Right lung (tissue), 2 donors: ENCODE measurements at regions not wholly inside any gene's neighbourhood (a gene's known extent, or its start where the extent isn't known, plus 50 kb on each side); places are given as distances from the start of the nearest gene placed in this dataset.

Experiments
- DNase-seq, 2 donors: peaks; one replicate each; pipeline ENCODE4 v3.0.0-alpha.2; 2013

DNA sequence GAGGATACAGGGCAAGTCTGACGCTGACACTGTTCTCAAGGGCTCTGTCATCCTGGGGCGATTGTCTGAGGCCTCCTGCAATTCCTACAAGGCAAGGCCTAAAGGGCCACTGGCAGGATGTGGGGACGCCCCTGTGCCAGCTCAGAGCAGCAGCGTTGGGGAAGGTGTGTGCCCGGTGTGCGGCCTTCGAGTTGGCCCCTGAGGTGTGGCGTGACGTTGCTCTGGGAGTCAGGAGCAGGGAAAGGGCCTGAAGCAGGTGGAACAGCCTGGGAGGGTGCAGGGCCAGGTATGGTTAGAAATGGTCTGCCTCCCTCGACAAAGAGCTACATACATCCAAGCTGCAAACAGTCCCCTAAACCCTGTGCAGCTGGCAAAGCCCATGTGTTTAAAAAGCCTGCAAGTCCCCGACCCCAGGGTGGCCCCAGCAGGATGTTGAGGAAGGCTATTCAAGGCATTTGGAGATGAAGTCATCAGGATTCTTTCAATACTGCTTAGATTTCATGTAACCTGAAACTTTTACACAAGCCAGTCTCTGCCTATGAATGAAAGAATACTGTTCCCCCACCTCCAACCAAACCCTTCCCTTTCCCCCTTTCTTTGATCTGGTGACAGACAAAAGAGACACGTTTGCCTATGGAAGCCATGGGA, 142.5 kb upstream of the TNS3 start:
- no peak for DNase-seq

DNA sequence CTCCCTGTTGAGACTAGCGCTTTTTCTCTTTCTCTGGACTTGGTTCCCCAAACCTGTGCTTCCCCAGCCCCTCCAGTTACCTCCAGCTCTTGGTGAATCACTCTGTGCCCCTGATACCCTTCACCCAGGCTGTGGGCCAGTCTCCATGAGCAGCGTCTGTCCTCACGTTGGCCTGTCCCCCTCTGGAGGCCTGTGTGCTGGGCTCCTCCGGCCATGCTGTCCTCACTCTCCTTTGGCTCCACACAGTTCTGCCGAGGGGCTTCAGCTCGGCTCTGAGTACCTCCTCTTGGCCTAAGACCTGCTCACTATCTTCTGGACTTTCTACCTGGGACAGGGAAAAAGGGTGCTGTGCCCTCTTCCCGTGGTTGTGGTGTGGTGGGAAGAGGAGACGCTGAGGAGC, 140.2 kb upstream of the TNS3 start:
- DNase-seq: no peak

DNA sequence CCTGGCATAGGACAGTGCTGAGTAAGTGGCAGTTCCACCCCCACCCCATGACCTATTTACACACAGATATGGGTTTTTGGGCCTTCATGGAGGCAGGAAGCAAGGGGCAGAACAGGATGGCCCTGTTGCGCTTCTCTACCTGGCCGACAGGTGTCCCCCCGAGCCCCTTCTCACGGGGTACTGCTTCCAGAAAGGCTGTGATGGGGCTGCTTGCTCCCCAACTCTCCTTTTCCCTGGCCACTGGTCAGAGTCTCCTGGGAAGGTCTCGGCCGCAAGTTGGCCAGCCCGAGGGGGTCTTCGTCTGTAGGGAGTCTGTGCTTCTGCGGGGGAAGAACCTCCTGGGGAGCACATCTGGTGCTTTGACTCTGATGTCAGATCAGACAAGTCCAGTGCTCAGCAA, 139.8 kb upstream of the TNS3 start:
- no peak for DNase-seq

DNA sequence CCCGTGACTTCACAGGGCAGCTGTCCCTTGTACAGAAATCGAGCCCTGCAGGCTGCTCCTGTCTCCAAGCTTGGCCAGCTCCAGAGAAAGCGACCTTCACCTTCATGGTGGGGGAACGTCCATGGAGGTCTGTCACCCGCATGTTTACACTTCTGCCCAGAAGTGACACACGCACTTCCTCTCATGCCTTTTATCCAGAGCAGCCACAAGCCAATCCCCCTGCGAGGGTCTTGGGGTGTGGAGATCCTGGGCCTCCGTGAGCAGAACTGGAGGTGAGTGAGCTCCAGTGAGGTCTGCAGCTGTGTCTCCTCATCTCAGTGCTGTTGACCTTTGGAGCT, 139.0 kb upstream of the TNS3 start:
- no peak for DNase-seq

DNA sequence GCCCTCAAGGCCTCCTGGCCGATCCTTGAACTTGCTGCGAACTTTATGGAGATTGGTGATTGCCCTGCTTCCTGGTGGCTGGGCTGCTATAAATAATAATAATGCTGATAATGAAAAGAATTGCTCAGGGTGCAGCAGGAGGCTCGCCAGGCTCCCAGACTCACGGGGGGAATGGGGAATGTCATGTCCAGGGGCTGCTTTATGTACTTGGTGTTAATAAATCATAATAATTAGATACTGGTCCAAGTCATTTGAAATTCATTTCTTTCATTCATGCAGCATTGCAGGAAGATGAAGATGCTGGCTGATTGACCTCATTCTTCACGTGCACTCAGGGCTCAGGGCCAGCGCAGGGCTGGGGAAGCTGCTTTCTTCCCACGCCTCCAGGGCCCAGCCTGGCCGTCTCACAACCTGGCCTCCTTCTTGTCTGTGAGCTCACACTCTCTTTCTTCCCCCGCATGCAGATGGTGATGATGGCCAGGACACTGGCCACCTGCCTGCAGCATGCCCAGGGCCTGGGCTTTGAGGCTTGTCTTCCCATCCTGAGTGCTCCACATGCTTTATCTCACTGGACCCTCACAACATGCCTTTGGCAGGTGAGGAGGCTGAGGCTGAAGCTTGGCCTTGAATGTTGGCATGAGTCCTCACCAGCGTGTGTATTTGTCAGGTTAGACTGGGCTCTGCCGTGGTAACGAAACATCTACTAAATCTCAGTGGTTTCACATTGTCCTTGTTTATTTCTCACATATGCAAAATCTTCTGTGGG, 138.4 kb upstream of the TNS3 start:
- DNase-seq: no peak

DNA sequence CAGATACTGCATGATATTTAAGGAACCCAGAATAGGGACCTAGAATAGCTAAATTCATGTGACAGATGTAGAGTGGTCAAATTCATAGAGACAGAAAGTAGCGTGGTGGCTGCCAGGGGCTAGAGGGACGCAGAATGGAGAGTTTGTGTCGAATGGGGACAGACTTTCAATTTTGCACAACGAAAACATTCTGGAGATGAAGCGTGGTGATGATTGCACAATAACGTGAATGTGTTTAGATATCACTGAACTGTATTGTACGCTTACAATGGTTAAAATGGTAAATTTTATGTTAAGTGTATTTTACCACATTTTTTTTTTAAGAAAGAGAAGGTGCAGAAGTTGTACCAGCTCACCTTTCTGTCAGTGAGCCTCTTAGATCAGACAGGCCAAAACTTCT, 137.8 kb upstream of the TNS3 start:
- no peak for DNase-seq

DNA sequence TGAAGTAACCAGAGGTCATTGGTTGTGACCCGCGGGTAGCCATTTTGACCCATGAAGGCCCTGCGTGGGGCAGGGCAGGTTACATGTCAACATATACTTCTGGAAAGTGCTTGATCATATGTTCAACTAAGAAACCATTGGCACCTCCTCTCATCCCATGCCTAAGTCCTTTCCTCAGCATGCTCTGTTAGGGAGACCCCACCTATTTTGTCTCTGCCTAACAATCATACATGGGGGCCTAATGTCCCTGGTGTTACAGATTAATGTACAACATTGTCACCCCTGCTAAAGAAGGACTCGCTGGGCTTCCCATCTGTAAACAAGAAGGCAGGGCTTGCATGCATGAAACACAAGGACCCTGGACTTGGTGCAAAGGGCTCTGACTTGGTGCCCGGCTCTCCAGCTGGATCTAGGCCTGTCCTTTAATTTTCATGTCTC, 133.7 kb upstream of the TNS3 start:
- DNase-seq: no peak

DNA sequence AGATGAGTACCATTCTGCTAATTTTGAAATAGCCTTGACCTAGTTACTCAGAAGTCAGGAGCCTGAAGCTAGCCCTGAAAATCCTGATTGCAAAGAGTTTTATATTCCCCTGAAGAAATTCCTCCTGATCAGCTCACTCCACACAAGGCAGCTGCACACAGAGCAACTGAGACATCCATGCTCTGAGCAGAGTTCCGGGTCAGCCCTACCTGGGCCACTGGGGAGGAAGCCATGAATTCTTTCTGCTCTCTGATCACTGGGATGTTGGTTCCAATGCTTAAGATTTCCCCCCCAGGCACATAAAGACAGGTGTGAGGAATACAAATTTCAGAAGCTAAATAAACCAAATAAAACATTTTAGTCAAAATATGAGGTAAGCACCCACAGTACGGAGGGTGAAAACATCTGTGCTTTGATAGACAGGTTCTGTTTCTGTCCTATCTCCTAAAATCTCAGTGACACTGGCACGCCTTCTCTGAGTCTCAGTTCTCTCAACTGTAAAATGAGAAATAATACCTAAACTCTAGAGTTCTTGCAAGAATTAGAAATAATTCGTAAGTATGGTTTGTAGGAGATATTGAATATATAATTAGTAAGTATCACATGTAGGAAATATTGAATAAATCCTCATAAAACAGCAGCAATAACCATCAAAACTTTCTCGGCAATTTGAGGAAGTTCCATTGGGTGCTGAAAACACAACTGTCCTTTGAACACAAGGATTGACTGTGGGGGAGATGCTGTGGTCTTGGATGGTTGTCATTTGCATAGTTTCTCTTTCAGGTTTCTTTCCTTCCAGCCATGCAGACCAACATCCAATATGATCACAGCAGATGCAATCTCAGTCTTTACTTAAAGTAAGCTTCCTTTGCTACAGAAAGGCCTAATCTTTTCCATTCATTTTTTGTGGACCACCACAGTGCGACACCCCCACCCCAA, 133.0 kb upstream of the TNS3 start:
- no peak for DNase-seq

DNA sequence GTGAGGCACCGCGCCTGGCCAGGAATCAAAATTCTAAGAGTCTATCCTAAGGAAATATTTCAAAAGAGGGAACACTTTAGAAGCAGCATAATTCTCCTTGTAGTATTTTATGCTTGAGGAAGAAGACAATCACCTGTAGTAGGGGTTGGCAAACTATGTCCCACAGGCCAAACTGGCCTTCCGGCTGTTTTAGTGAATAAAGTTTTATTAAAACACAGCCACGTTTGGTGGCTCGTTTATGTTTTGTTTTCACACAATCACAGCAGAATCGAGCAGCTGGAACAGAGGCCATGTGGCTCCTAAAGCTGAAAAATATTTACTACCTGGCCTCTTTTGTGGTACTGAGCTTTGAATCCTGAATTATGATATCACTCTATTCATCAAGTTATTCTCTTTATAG, 131.7 kb upstream of the TNS3 start:
- no peak for DNase-seq

DNA sequence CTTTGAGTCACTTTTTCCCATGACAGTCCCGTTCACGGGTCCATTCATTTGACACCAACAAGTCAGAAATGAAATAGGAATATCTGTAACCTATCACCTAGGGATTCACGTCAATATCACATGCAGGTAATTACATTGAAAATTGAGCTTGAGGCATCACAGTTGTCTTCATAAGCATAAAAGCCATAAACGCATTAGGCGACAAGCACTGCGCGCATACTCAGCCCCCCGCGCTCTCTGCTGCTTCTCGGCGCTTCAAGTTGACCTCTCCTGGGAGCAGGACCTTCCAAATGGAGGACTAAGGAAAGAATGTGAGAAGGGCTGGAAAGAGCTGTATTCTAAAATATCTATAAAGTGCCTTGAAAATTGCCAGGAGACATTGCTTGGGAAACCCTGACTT, 130.5 kb upstream of the TNS3 start:
- no peak for DNase-seq

DNA sequence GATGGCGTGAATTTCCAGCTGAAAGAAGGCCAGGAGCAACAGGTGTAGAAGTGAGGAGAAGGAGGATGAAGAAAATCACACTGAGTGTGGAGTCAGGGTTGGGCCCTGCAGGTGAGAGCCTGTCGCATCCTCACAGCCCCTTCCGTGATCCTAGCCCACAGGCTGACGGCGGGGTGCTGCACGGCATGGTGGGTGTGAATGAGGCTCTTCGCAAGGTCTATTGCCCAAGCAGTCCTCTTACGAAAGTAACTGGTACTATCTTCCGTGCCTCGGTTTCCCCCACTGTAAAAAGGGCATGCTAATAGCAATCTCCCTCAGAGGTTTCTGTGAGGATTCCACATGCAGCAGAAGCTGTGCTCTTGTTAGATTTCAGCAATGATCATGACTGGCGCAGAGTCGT, 129.9 kb upstream of the TNS3 start:
- DNase-seq: no peak

DNA sequence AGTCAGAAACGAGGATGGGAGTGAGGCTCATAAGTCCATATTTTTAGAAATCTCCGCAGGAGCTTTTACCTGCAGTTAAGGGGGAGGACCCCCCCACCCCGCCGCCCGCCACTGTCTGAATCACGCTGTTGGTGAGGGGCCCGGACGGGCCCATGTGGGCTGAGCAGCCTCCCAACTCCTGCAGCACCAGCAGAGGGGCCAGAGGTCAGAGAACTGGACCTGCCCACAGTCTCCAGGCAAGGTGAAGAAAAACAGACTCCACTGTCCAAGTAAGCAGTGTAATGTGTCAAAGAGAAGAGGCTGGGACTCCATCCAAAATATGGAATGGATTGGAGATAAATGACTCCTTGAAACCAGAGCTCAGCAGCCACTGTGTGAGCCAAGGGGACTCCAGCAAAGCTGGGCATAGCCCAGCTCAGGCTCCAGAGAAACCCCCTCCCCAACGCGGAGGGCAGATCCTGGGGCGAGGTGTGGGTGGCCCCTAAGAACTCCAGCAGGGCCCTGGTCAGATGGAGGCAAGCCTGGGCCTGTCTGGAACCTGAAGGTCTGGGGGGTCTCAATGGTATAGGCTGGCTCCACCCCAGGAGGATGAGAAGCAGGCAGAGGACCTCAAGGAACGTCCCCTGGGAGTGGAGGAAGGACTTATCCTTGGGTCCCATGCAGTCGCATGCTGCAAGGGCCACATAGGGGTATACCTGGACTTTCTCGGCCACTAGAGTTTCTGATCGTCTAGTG, 128.5 kb upstream of the TNS3 start:
- no peak for DNase-seq

DNA sequence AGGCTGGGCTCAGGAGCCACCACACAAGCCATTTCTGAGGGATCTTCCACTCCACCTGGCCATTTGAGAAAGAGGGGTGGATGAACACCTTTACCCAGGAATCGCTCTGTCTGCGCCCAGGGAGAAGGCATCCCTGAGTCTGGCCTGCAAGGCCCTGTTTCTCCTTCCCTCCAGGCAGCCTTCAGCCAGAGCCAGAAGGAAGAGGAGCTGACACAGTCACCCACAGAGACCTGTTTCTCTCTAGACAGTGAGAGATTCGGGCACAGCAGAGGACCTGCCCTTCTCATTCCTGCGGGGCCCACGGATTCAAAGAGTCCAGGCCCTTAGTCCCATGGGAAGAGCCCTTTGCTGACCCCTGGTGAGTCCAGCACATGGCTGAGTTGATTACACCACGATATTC, 127.5 kb upstream of the TNS3 start:
- DNase-seq: no peak

DNA sequence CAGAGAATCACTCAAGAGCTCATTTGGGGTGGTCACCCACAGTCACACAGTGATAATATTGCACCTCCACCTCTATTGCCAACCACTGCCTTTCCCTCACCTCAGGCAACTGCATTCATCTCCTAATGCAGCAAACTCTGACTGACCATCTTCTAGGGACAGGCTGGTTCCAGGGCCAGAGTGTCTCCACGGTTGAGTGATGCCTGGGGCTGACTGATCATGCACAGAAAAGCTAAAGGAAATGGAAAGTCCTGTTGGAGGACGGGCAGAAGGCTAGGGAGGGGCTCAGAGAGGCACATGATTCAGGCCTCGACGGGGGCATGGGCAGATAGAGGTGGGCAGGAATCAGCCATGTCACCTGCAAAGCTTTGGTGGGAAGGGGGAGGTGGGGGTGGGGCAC, 127.1 kb upstream of the TNS3 start:
- no peak for DNase-seq

DNA sequence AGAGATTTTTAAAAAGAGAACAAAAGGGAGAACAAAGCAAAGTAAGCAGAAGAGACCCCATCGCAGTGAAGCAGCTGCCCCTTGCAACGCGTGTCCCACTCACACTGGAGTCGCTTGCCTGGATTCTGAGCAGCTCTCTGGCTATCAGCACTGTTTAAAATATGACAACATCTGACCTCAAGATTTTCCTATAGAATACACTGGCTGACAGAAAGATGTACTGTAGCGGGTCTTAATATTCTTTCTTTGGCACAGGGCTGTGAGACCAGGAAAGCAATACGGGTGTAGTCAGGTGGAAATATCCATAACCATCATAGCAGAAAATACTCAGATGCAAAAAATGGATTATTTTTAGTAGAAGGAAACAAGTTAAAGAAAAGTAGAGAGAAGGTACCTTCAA, 125.7 kb upstream of the TNS3 start:
- no peak for DNase-seq

DNA sequence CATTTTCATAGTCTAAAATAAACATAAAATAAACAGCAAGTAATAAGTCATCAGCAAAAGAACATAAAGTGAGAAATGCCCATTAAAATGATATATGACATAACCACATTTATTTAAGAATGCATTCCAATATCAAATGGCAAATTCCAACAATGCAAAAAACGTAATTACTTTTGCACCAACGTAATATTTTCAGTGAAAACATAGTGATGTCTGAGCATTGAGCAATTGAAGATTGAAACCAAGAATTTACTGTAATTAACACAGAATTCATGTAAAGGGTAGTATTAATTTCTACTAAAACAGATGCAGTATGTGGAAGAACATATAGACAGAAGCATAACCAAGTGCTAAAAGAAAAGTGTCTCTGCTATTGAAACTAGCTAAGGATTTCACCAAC, 123.0 kb upstream of the TNS3 start:
- no peak for DNase-seq

DNA sequence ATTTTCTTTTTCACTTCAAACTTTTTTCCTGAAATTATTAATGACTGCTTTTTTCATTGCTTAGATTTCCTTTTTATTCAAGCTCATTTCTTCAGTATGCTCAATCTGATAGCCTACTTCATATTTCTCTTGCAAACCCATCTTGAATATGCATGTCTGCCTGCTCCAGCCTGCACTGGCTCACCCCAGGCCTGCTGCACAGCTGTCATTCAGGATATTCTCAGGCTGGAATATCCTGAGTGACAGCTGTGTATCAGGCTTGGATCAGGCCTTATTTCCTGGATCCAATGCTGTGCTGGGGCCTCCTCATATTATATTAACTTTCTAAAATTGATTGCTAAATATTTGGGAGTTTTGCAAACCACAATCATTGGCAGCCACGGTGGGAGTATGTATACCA, 120.2 kb upstream of the TNS3 start:
- DNase-seq: no peak

DNA sequence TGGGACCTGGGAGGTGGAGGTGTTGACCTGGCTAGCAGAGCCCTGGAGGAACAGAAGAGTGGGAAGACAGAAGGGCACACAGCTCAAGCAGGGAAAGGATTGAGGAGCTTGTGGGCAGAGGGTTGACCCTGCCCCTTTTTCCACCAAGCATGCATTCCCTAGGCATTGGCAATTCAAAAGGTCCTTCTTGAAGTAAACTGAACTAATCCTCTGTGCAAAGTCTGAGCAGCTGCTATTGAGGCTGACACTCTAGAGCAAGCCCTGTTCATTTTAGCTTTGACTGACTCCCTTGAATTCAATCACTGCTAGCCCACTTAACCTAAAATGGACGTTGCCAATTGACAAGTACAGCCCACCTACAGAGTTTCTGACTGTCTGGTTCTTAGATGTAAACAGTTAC, 116.5 kb upstream of the TNS3 start:
- DNase-seq: no peak

DNA sequence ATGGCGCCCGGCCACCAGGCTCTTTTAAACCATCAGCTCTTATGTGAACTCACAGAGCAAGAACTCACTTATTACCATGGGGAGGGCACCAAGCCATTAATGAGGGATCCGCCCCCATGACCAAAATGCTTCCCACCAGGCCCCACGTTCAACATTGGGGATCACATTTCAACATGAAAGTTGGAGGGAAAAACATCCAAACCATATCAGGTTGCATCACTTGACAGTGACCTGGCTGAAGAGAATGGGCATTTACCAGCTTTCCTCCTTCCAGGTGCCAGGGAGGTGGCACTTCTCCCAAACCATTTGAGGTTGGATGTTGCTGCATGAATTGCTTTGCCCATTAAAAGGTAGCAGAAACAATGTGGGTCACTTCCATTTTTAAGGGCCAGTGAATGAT, 115.6 kb upstream of the TNS3 start:
- DNase-seq: no peak

DNA sequence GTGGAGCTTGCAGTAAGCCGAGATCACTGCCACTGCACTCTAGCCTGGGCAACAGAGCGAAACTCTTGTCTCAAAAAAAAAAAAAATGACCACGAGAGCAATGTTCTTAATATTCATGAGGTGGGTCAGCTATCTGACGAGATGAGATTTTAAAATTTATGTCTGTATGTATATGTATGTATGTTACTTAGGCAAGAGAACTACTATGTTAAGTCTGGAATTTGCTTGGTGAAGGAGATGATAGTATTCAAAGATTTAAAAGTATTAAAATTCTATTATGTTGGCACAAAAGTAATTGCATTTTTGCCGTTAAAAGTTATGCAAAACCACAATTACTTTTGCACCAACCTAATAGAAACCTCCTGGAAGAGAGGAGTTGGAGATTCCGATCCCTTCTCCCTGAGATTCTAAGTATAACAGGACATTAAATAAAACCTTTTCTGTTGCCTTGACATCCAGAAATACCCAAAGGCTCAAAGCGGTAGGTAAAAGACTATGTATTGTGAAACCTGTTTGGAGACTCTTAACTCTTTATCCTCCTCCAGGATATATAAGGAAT, 114.3 kb upstream of the TNS3 start:
- DNase-seq: no peak

DNA sequence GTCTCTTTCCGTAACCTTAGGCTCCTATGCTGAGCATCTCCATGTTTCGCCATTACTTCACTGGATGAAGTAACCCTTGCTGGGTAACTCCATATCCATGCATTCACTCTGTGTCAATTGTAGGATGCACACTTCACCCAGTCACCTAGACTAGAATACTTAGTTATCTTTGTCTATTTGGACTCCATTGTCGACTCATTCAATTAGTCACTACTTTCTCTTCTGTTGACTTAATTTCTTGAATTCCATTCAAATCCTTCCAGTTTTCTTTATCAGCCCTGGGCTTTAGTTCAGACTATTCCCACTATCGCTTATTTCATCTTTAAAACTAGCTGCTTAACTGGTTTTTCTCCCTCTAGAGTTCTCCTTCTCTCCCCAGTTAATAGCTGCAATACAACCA, 111.3 kb upstream of the TNS3 start:
- DNase-seq: no peak

DNA sequence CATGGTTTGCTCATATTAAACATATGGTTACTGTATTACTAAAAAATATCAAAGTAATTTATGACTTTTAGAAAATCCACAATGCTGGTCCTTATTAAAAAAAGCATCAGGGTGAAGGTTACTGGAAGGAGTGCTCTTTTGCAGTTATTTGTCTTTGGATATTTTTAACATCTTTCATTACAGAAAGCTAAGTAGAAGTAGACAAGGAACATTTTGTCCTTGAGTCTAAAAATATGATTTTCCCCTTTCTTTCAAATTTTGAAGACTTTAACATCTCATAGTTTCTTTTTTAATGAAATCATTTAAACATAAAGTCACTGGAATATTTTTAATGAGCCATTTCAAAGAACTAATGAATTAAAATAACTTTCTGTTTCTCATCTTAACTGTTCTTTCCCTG, 110.1 kb upstream of the TNS3 start:
- no peak for DNase-seq
